ENCODE measurements at regions not wholly inside any gene's neighbourhood (a gene's known extent, or its start where the extent isn't known, plus 50 kb on each side); places are given as distances from the start of the nearest gene placed in this dataset.

GRCh38 chr10:42953684-42954674, 122.9 kb upstream of the RET start:
- TF ChIP-seq CTCF (conservative IDR thresholded peaks at IDR 0.05; ENCODE audit: low read depth, low read length): no peak
- no peak for TF ChIP-seq EZH2 (IDR thresholded peaks at IDR 0.05; ENCODE audit: borderline replicate concordance, low read depth, low read length, poor library complexity, severe bottlenecking)

Measured in A673 (cell line).